ENCODE measurements at regions not wholly inside any gene's neighbourhood (a gene's known extent, or its start where the extent isn't known, plus 50 kb on each side); places are given as distances from the start of the nearest gene placed in this dataset.

DNA sequence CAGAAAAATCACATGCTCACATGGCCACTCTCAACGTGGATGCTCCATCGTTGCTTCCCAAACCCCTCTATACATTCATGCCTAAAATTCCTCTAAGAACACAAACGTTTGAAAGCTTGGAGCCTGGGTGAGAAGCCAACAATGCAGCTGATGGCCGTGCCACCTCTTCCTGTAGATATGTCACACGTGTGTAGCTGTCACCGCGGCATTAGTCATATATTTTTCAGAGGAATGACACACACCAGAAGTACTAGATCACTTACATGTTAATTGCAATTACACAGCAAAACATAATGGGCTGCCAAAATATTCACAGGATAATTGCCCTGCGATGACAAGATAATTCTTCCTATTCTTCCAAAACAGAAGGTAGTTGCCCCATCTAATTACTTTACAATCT, 112.7 kb upstream of the BACE2 start:
- TF ChIP-seq, protein P1, sequence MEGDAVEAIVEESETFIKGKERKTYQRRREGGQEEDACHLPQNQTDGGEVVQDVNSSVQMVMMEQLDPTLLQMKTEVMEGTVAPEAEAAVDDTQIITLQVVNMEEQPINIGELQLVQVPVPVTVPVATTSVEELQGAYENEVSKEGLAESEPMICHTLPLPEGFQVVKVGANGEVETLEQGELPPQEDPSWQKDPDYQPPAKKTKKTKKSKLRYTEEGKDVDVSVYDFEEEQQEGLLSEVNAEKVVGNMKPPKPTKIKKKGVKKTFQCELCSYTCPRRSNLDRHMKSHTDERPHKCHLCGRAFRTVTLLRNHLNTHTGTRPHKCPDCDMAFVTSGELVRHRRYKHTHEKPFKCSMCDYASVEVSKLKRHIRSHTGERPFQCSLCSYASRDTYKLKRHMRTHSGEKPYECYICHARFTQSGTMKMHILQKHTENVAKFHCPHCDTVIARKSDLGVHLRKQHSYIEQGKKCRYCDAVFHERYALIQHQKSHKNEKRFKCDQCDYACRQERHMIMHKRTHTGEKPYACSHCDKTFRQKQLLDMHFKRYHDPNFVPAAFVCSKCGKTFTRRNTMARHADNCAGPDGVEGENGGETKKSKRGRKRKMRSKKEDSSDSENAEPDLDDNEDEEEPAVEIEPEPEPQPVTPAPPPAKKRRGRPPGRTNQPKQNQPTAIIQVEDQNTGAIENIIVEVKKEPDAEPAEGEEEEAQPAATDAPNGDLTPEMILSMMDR (IDR thresholded peaks at IDR 0.05; ENCODE audit: poor library complexity): no peak
- no peak for TF ChIP-seq EZH2phosphoT487 (IDR thresholded peaks at IDR 0.05; ENCODE audit: low read depth, severe bottlenecking, unreplicated experiment)
- no peak for TF ChIP-seq EZH2 (IDR thresholded peaks at IDR 0.05; ENCODE audit: borderline replicate concordance)

All from hepatocyte (in vitro differentiated cells).